PC-9 (cell line): ENCODE measurements at regions not wholly inside any gene's neighbourhood (a gene's known extent, or its start where the extent isn't known, plus 50 kb on each side); places are given as distances from the start of the nearest gene placed in this dataset.

Source experiments
- BruUV-seq: library from RNA; stranded (reverse); fragments of 400-500 nt; replicated peaks from 2 replicates; lab custom pipeline; 2021; lab: Mats Ljungman, UMichigan
- CTCF ChIA-PET: fragments of 300-600 bp; sonication (Branson Sonifier 250); formaldehyde crosslinking; loops from one replicate; lab custom pipeline; 2022; ENCODE audit warnings: antibody characterized with exemption; lab: Charles Lee
- POLR2A ChIA-PET: fragments of 300-600 bp; sonication (Branson Sonifier 250); formaldehyde crosslinking; loops from one replicate; lab custom pipeline; 2022; ENCODE audit warnings: antibody characterized with exemption; ENCODE audit not compliant: unreplicated experiment; lab: Charles Lee
- DNase-seq, 2 experiments: peaks; one replicate each; pipeline versions ENCODE4 v3.0.0 to v3.0.0-alpha.2; 2015 to 2022; ENCODE audit warnings: mixed read lengths in 1 of 2
- H2AFZ ChIP-seq: fragments of 200-600 bp; sonication (generic); 2 replicates; pipeline ENCODE4 v1.8.1; 2017; ENCODE audit warnings: antibody characterized with exemption
- H3F3A ChIP-seq: fragments of 200-600 bp; sonication (generic); 2 replicates; pipeline ENCODE4 v1.8.1; 2017; ENCODE audit warnings: antibody characterized with exemption, mild to moderate bottlenecking, low read depth; ENCODE audit not compliant: insufficient read depth
- H3K27ac ChIP-seq: fragments of 200-600 bp; sonication (generic); 2 replicates; pipeline ENCODE4 v1.6.1; 2016; ENCODE audit warnings: mixed run types
- H3K27me3 ChIP-seq: fragments of 200-600 bp; sonication (generic); 2 replicates; pipeline ENCODE4 v1.6.1; 2016; ENCODE audit warnings: low read depth, mixed run types; ENCODE audit not compliant: insufficient read depth
- H3K36me3 ChIP-seq: fragments of 200-600 bp; sonication (generic); 2 replicates; pipeline ENCODE4 v1.6.1; 2016; ENCODE audit warnings: low read depth, mixed run types
- H3K4me1 ChIP-seq: fragments of 200-600 bp; sonication (generic); replicated peaks from 2 replicates; pipeline ENCODE4 v1.6.1; 2016; ENCODE audit warnings: mixed run types; ENCODE audit not compliant: insufficient read depth
- H3K4me2 ChIP-seq: fragments of 200-600 bp; sonication (generic); 2 replicates; pipeline ENCODE4 v1.6.1; 2017; ENCODE audit warnings: mixed run types
- H3K4me3 ChIP-seq: fragments of 200-600 bp; sonication (generic); 2 replicates; pipeline ENCODE4 v1.6.1; 2016; ENCODE audit warnings: mixed run types
- H3K79me2 ChIP-seq: fragments of 200-600 bp; sonication (generic); 2 replicates; pipeline ENCODE4 v1.6.1; 2017; ENCODE audit warnings: low read depth, mixed run types
- H3K9me2 ChIP-seq: fragments of 200-600 bp; sonication (generic); 2 replicates; pipeline ENCODE4 v1.8.1; 2017; ENCODE audit warnings: mild to moderate bottlenecking; ENCODE audit not compliant: insufficient read depth
- H3K9me3 ChIP-seq: fragments of 200-600 bp; sonication (generic); 2 replicates; pipeline ENCODE4 v1.8.1; 2016; ENCODE audit warnings: low read depth; ENCODE audit not compliant: insufficient read depth
- H4K20me1 ChIP-seq: fragments of 200-600 bp; sonication (generic); 2 replicates; pipeline ENCODE4 v1.8.1; 2017; ENCODE audit not compliant: insufficient read depth
- EZH2 ChIP-seq: fragments of 200-600 bp; sonication (generic); IDR thresholded peaks from 2 replicates; pipeline ENCODE4 v1.8.0; 2017; ENCODE audit warnings: antibody characterized with exemption, low read depth
- intact Hi-C: fragments of 100-400 bp; cut with micrococcal nuclease; formaldehyde crosslinking; loops from one replicate; pipeline ENCODE4 v1.10.0; 2022; ENCODE audit not compliant: unreplicated experiment
- TF ChIP-seq, protein P1 (sequence below): fragments of 200-600 bp; sonication (generic); conservative IDR thresholded peaks from 2 replicates; pipeline ENCODE4 v1.6.1; 2017; ENCODE audit warnings: mixed run types, antibody characterized with exemption, mild to moderate bottlenecking, moderate library complexity

DNA sequence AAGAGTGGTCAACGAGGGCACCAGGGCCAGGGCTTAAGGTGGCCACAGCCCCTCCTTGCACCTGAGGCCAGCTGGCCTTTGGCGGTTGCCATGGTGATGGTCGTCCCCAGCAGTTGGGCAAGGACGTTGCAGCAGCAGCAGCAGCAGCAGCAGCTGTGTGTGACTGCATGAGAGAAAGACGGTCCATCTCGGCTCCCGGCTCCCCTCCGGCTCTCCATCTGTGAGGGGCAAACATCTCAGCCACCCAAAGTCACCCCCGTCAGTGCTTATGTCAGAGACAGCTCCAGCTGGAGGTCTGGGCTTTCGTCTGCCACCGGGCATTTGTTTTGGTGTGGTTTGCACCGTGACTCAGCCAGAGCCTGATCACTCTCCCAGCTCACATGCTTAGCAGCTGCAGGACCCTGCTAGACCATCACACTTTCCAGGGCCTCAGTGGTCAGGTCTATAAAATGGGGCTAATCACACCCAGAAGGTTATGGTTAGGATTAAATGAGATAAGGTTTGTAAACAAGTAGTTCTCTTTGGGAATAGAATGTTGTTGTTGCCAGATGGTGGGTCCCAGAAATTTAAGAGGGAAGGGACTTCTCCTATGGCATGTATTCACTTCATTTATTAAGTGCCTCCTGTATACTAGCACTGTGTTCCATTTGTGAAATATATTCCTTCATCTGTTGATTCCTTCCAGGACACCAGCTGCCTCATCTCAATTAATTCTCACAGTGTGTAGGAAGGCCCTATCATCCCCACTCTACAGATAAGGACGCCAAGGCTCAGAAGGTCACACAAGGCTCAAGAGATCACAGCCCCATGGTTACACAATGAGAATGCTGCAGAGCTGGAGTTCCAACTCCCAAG is 212.6 kb upstream of the LHX5 start:
- no TSS peak for BruUV-seq
- Histone ChIP-seq H3F3A (no peaks in the 10 kb centered on the region), H3K36me3 (no peaks in the 10 kb centered on the region), H2AFZ (no peak overlapping the region), H3K4me3 (no peak overlapping the region), H3K27ac (no peak overlapping the region), H3K79me2 (no peaks in the 10 kb centered on the region), H3K9me2 (no peaks in the 10 kb centered on the region), H4K20me1 (no peaks in the 10 kb centered on the region), H3K4me1 (no peaks in the 10 kb centered on the region), H3K9me3 (no peaks in the 10 kb centered on the region), H3K27me3 (no peaks in the 10 kb centered on the region; the same call in 1 of the 2 replicates), H3K4me2 (no peak overlapping the region)
- ChIA-PET CTCF (no interaction called here), POLR2A (no interaction called here)
- TF ChIP-seq, protein P1, sequence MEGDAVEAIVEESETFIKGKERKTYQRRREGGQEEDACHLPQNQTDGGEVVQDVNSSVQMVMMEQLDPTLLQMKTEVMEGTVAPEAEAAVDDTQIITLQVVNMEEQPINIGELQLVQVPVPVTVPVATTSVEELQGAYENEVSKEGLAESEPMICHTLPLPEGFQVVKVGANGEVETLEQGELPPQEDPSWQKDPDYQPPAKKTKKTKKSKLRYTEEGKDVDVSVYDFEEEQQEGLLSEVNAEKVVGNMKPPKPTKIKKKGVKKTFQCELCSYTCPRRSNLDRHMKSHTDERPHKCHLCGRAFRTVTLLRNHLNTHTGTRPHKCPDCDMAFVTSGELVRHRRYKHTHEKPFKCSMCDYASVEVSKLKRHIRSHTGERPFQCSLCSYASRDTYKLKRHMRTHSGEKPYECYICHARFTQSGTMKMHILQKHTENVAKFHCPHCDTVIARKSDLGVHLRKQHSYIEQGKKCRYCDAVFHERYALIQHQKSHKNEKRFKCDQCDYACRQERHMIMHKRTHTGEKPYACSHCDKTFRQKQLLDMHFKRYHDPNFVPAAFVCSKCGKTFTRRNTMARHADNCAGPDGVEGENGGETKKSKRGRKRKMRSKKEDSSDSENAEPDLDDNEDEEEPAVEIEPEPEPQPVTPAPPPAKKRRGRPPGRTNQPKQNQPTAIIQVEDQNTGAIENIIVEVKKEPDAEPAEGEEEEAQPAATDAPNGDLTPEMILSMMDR: no peak
- TF ChIP-seq EZH2: no peak
- no peak for DNase-seq
- intact Hi-C loops: no loop called here

DNA sequence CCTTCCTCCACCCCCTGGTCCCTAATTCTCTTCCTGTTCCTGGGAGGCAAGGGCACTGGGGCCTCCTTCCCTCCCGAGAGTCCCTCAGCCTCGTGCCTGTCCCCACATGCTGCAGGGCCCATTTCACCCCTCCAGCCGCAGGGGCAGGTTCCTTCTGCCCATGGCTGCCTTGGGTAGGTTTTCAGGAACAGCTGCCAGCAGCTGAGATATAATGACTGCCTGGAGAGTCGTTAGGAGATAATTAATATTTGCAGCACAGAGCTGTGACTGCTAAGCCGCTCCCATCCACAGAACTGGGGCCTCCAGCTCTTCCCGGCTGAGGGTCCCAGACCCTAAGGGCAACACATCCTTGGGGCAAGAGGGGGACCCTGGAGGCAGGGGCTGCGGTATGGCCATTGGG is 211.9 kb upstream of the LHX5 start:
- CTCF ChIA-PET: no interaction called here

DNA sequence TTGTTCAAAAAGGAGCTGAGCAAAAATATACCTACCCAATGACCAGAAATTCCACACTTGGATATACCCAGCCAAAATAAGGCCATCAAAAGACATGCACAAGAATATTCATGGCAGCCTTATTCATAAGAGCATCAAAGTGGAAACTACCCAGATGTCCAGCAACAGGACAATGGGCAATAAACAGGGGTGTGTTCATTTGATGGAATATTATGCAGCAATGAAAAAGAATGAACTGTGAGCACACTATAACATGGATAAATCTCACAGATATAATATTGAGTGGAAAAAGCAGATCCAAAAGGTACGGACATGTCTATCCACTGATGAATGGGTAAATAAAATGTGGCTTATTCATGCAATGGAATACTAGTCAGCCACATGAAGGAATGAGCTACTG is 209.2 kb upstream of the LHX5 start:
- Histone ChIP-seq H3K4me2 (no peak overlapping the region), H3K9me3 (no peaks in the 10 kb centered on the region), H2AFZ (no peak overlapping the region), H3K27me3 (peaks cover 13% of the 10 kb centered on the region; the same call in 1 of the 2 replicates), H3K36me3 (no peaks in the 10 kb centered on the region), H3K4me3 (no peak overlapping the region), H3K27ac (no peak overlapping the region), H3K4me1 (no peaks in the 10 kb centered on the region), H3F3A (no peaks in the 10 kb centered on the region), H4K20me1 (no peaks in the 10 kb centered on the region), H3K79me2 (no peaks in the 10 kb centered on the region), H3K9me2 (no peaks in the 10 kb centered on the region)
- no TSS peak for BruUV-seq
- no peak for DNase-seq
- intact Hi-C loops: no loop called here
- ChIA-PET POLR2A (no interaction called here), CTCF (no interaction called here)
- TF ChIP-seq, protein P1: no peak
- no peak for TF ChIP-seq EZH2

More for the DNA sequence above, 211.9 kb upstream of the LHX5 start:
- H4K20me1 ChIP-seq: no peaks in the 10 kb centered on the region
- H3F3A ChIP-seq: no peaks in the 10 kb centered on the region
- TF ChIP-seq, protein P1: no peak
- TF ChIP-seq EZH2: no peak
- no peaks in the 10 kb centered on the region for H3K36me3 ChIP-seq
- BruUV-seq: no TSS peak
- no peaks in the 10 kb centered on the region for H3K4me1 ChIP-seq
- no peak for DNase-seq
- no peaks in the 10 kb centered on the region for H3K79me2 ChIP-seq
- no peaks in the 10 kb centered on the region for H3K27me3 ChIP-seq
- H3K9me2 ChIP-seq: no peaks in the 10 kb centered on the region
- H3K27ac ChIP-seq: no peak overlapping the region
- POLR2A ChIA-PET: no interaction called here
- intact Hi-C loops: no loop called here
- no peaks in the 10 kb centered on the region for H3K9me3 ChIP-seq
- no peak overlapping the region for H2AFZ ChIP-seq
- H3K4me2 ChIP-seq: no peak overlapping the region
- no peak overlapping the region for H3K4me3 ChIP-seq
